HG03103 (cell line): ENCODE measurements at regions not wholly inside any gene's neighbourhood (a gene's known extent, or its start where the extent isn't known, plus 50 kb on each side); places are given as distances from the start of the nearest gene placed in this dataset.

Source experiments
- ATAC-seq: cut with Tn5 transposase; IDR thresholded peaks from one replicate; pipeline ENCODE4 v1.9.1; 2021; ENCODE audit warnings: low read depth; ENCODE audit not compliant: unreplicated experiment

GRCh38 chr1:79113836-79114235 lies 107.3 kb upstream of the ADGRL4 start:
- no peak for ATAC-seq

- ATAC-seq, result no peak
These were observed 104.2 kb upstream of the ADGRL4 start for GRCh38 chr1:79110749-79111148.

GRCh38 chr1:79109445-79109844 lies 102.9 kb upstream of the ADGRL4 start:
- no peak for ATAC-seq

- no peak for ATAC-seq
These were observed 99.0 kb upstream of the ADGRL4 start for GRCh38 chr1:79105500-79105899.

- no peak for ATAC-seq
These were observed 98.1 kb upstream of the ADGRL4 start for GRCh38 chr1:79104617-79105016.

GRCh38 chr1:79100385-79100784 lies 93.9 kb upstream of the ADGRL4 start:
- ATAC-seq, result no peak

GRCh38 chr1:79090985-79091384 lies 84.5 kb upstream of the ADGRL4 start:
- ATAC-seq, result no peak

GRCh38 chr1:79089946-79090345 lies 83.4 kb upstream of the ADGRL4 start:
- ATAC-seq, result no peak

GRCh38 chr1:79082233-79082632 lies 75.7 kb upstream of the ADGRL4 start:
- no peak for ATAC-seq

GRCh38 chr1:79079770-79080169 lies 73.2 kb upstream of the ADGRL4 start:
- ATAC-seq, result no peak

GRCh38 chr1:79074975-79075374 lies 68.4 kb upstream of the ADGRL4 start:
- no peak for ATAC-seq

GRCh38 chr1:79069828-79070227 lies 63.3 kb upstream of the ADGRL4 start:
- ATAC-seq, result no peak

GRCh38 chr1:79059341-79059740 lies 52.8 kb upstream of the ADGRL4 start:
- no peak for ATAC-seq
